HG02588 (cell line): ENCODE measurements at regions not wholly inside any gene's neighbourhood (a gene's known extent, or its start where the extent isn't known, plus 50 kb on each side); places are given as distances from the start of the nearest gene placed in this dataset.
"Not testable (repeated sequence)": the region's sequence is repeated elsewhere in the genome, so short reads cannot be mapped to it uniquely, and the experiment has no call there.

Experiments
- ATAC-seq: cut with Tn5 transposase; IDR thresholded peaks from one replicate; pipeline ENCODE4 v1.9.1; 2021; ENCODE audit warnings: mild to moderate bottlenecking, moderate library complexity; ENCODE audit not compliant: unreplicated experiment

GRCh38 chr21:6093419-6093818, 4428.0 kb upstream of the TPTE start:
- ATAC-seq = not testable (repeated sequence)

- ATAC-seq = not testable (repeated sequence)
Observed at GRCh38 chr21:6093870-6094269, 4427.5 kb upstream of the TPTE start.

- not testable (repeated sequence) for ATAC-seq
Observed at GRCh38 chr21:6095304-6095703, 4426.1 kb upstream of the TPTE start.

- ATAC-seq = not testable (repeated sequence)
Observed at GRCh38 chr21:6096560-6097424, 4424.6 kb upstream of the TPTE start.

GRCh38 chr21:6097736-6098135, 4423.6 kb upstream of the TPTE start:
- ATAC-seq = not testable (repeated sequence)

- ATAC-seq = not testable (repeated sequence)
Observed at GRCh38 chr21:6098191-6098935, 4423.0 kb upstream of the TPTE start.

- not testable (repeated sequence) for ATAC-seq
Observed at GRCh38 chr21:6101588-6101987, 4419.8 kb upstream of the TPTE start.

GRCh38 chr21:6104546-6104945, 4416.8 kb upstream of the TPTE start:
- ATAC-seq = not testable (repeated sequence)

- ATAC-seq = not testable (repeated sequence)
Observed at GRCh38 chr21:6106686-6107567, 4414.5 kb upstream of the TPTE start.

- ATAC-seq = not testable (repeated sequence)
Observed at GRCh38 chr21:6108894-6109293, 4412.5 kb upstream of the TPTE start.

GRCh38 chr21:6109774-6110173, 4411.6 kb upstream of the TPTE start:
- ATAC-seq = not testable (repeated sequence)

GRCh38 chr21:6110716-6111343, 4410.6 kb upstream of the TPTE start:
- ATAC-seq = peak; percentile 75

GRCh38 chr21:6111354-6111753, 4410.0 kb upstream of the TPTE start:
- ATAC-seq = not testable (repeated sequence)

GRCh38 chr21:6118336-6118735, 4403.0 kb upstream of the TPTE start:
- not testable (repeated sequence) for ATAC-seq

GRCh38 chr21:6120863-6121262, 4400.5 kb upstream of the TPTE start:
- not testable (repeated sequence) for ATAC-seq

GRCh38 chr21:6122629-6123028, 4398.8 kb upstream of the TPTE start:
- ATAC-seq = not testable (repeated sequence)

- not testable (repeated sequence) for ATAC-seq
Observed at GRCh38 chr21:6123224-6123623, 4398.2 kb upstream of the TPTE start.

GRCh38 chr21:6125549-6126240, 4395.7 kb upstream of the TPTE start:
- ATAC-seq = not testable (repeated sequence)

GRCh38 chr21:6126976-6127732, 4394.2 kb upstream of the TPTE start:
- ATAC-seq = not testable (repeated sequence)
